CD4-positive, alpha-beta T cell (primary cell): ENCODE measurements at regions not wholly inside any gene's neighbourhood (a gene's known extent, or its start where the extent isn't known, plus 50 kb on each side); places are given as distances from the start of the nearest gene placed in this dataset.

Experiments used
- ATAC-seq: fragments of 200-7000 bp; cut with Tn5 transposase; one replicate; pipeline ENCODE4 v1.10.0; 2022; ENCODE audit warnings: mild to moderate bottlenecking; ENCODE audit not compliant: poor library complexity
- CTCF ChIA-PET: fragments of 350-600 bp; sonication (Branson Sonifier 250); formaldehyde crosslinking; loops from one replicate; lab custom pipeline; 2021; ENCODE audit warnings: antibody characterized with exemption, inconsistent platforms; lab: Charles Lee
- POLR2A ChIA-PET: fragments of 350-600 bp; sonication (Branson Sonifier 250); formaldehyde crosslinking; loops from one replicate; lab custom pipeline; 2021; ENCODE audit warnings: antibody characterized with exemption, inconsistent platforms; lab: Charles Lee
- DNase-seq, 14 experiments: peaks; one replicate each; pipeline ENCODE4 v3.0.0-alpha.2; 2013 to 2020; ENCODE audit warnings: mixed read lengths in 2 of 14
- H3K27ac ChIP-seq, 2 donors: one replicate each; pipeline versions ENCODE4 v1.5.1 to v1.7.0; 2013; ENCODE audit warnings: low read length in 2 of 2, low read depth in 1 of 2, mild to moderate bottlenecking in 1 of 2
- H3K27me3 ChIP-seq, 2 experiments: 1 replicate in 1 of 2; 2 replicates in 1 of 2; pipeline versions ENCODE4 v1.6.1 to v1.7.0; 2013; ENCODE audit warnings: low read length in 2 of 2, control low read depth in 1 of 2, mild to moderate bottlenecking in 1 of 2, moderate library complexity in 1 of 2; ENCODE audit not compliant: insufficient read depth in 2 of 2, control insufficient read depth in 1 of 2
- H3K36me3 ChIP-seq: one replicate; pipeline ENCODE4 v1.6.1; 2013; ENCODE audit warnings: low read length, control low read depth; ENCODE audit not compliant: insufficient read depth
- H3K4me1 ChIP-seq: one replicate; pipeline ENCODE4 v1.6.1; 2013; ENCODE audit warnings: low read length, control low read depth; ENCODE audit not compliant: insufficient read depth
- H3K4me3 ChIP-seq: one replicate; pipeline ENCODE4 v1.5.1; 2013; ENCODE audit warnings: mild to moderate bottlenecking, low read length, moderate library complexity
- H3K9me3 ChIP-seq, 2 experiments: 1 replicate in 1 of 2; 2 replicates in 1 of 2; pipeline versions ENCODE4 v1.6.1 to v1.7.0; 2013; ENCODE audit warnings: low read length in 2 of 2, mild to moderate bottlenecking in 2 of 2, control low read depth in 1 of 2, moderate library complexity in 1 of 2; ENCODE audit not compliant: control insufficient read depth in 1 of 2, insufficient read depth in 1 of 2
- H3K27ac Mint-ChIP-seq: one replicate; pipeline ENCODE4 v1.8.0; 2020; ENCODE audit warnings: mixed read lengths
- H3K27me3 Mint-ChIP-seq: one replicate; pipeline ENCODE4 v1.8.0; 2021; ENCODE audit warnings: mixed read lengths
- H3K36me3 Mint-ChIP-seq: one replicate; pipeline ENCODE4 v1.8.0; 2021; ENCODE audit warnings: low read depth, mixed read lengths
- H3K4me1 Mint-ChIP-seq: one replicate; pipeline ENCODE4 v1.8.0; 2021; ENCODE audit warnings: low read depth, mixed read lengths
- H3K4me3 Mint-ChIP-seq: one replicate; pipeline ENCODE4 v1.8.0; 2020; ENCODE audit warnings: mild to moderate bottlenecking, mixed read lengths
- H3K9me3 Mint-ChIP-seq: one replicate; pipeline ENCODE4 v1.8.0; 2020; ENCODE audit warnings: mixed read lengths
- intact Hi-C, 2 experiments: fragments of 100-400 bp; cut with DNase I in 1 of 2; cut with micrococcal nuclease in 1 of 2; formaldehyde crosslinking; loops; one replicate each; pipeline versions ENCODE4 v1.15.1 to v1.9.0; 2023 to 2025; cut with DNase I, micrococcal nuclease
- TF ChIP-seq, protein P1 (sequence below): fragments of 200-600 bp; IDR thresholded peaks from one replicate; pipeline ENCODE4 v1.8.0; 2022; ENCODE audit warnings: antibody characterized with exemption, mild to moderate bottlenecking

- Mint-ChIP-seq H3K4me3 (no peak overlapping the region), H3K4me1 (no peaks in the 10 kb centered on the region), H3K27me3 (peaks cover 5% of the 10 kb centered on the region), H3K36me3 (no peaks in the 10 kb centered on the region), H3K9me3 (no peaks in the 10 kb centered on the region), H3K27ac (no peak overlapping the region)
- ATAC-seq (no peak), DNase-seq (no peak)
- H3K4me3 ChIP-seq: no peak overlapping the region
- ChIA-PET CTCF (no interaction called here), POLR2A (no interaction called here)
- H3K4me1 ChIP-seq: no peaks in the 10 kb centered on the region
- TF ChIP-seq, protein P1, sequence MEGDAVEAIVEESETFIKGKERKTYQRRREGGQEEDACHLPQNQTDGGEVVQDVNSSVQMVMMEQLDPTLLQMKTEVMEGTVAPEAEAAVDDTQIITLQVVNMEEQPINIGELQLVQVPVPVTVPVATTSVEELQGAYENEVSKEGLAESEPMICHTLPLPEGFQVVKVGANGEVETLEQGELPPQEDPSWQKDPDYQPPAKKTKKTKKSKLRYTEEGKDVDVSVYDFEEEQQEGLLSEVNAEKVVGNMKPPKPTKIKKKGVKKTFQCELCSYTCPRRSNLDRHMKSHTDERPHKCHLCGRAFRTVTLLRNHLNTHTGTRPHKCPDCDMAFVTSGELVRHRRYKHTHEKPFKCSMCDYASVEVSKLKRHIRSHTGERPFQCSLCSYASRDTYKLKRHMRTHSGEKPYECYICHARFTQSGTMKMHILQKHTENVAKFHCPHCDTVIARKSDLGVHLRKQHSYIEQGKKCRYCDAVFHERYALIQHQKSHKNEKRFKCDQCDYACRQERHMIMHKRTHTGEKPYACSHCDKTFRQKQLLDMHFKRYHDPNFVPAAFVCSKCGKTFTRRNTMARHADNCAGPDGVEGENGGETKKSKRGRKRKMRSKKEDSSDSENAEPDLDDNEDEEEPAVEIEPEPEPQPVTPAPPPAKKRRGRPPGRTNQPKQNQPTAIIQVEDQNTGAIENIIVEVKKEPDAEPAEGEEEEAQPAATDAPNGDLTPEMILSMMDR: no peak
- H3K27ac ChIP-seq: no peak overlapping the region
- no peaks in the 10 kb centered on the region for H3K27me3 ChIP-seq
- intact Hi-C loops: no loop called here
- no peaks in the 10 kb centered on the region for H3K36me3 ChIP-seq
- no peaks in the 10 kb centered on the region for H3K9me3 ChIP-seq
These were observed 204.9 kb downstream of the CTTN start for GRCh38 chr11:70603114-70603755.

DNA sequence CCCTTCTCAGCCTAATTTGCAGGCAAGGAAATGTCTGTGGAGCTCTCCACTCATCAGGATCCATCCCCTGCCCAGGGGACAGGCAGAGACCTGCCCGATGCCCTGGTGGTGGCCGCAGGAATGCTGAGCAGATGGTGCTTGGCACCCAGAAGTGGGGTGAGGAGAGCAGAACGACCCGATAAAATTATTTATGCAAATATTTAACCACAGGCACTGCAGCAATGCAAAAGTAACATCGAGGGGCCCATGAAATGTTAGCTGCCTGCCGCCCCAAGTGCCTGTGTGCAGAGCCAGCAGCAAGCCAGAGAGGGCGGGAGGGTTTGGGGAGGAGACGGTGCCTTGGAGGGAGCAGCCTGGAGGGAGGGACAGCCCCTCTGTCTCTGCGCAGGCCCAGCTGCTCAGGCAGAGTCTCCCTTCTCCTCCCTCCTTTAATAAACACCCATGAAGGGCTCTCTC lies 205.5 kb downstream of the CTTN start:
- Histone ChIP-seq H3K4me3 (no peak overlapping the region), H3K27me3 (no peaks in the 10 kb centered on the region), H3K27ac (no peak overlapping the region), H3K9me3 (no peaks in the 10 kb centered on the region), H3K36me3 (no peaks in the 10 kb centered on the region), H3K4me1 (no peaks in the 10 kb centered on the region)
- H3K27me3 Mint-ChIP-seq: peaks cover 8% of the 10 kb centered on the region
- intact Hi-C loops: no loop called here
- H3K4me3 Mint-ChIP-seq: no peak overlapping the region
- ATAC-seq (no peak), DNase-seq (no peak)
- H3K4me1 Mint-ChIP-seq: no peaks in the 10 kb centered on the region
- no peaks in the 10 kb centered on the region for H3K9me3 Mint-ChIP-seq
- TF ChIP-seq, protein P1: no peak
- CTCF ChIA-PET: no interaction called here
- POLR2A ChIA-PET: no interaction called here
- H3K27ac Mint-ChIP-seq: no peak overlapping the region
- H3K36me3 Mint-ChIP-seq: no peaks in the 10 kb centered on the region

GRCh38 chr11:70604221-70604620 lies 205.9 kb downstream of the CTTN start:
- H3K4me1 Mint-ChIP-seq: no peaks in the 10 kb centered on the region
- Histone ChIP-seq H3K9me3 (no peaks in the 10 kb centered on the region), H3K36me3 (no peaks in the 10 kb centered on the region), H3K4me3 (no peak overlapping the region), H3K27ac (no peak overlapping the region), H3K27me3 (no peaks in the 10 kb centered on the region), H3K4me1 (no peaks in the 10 kb centered on the region)
- ChIA-PET CTCF (no interaction called here), POLR2A (no interaction called here)
- ATAC-seq: no peak
- peaks cover 9% of the 10 kb centered on the region for H3K27me3 Mint-ChIP-seq
- TF ChIP-seq, protein P1: no peak
- H3K4me3 Mint-ChIP-seq: no peak overlapping the region
- DNase-seq: no peak
- no peaks in the 10 kb centered on the region for H3K36me3 Mint-ChIP-seq
- intact Hi-C loops: no loop called here
- no peaks in the 10 kb centered on the region for H3K9me3 Mint-ChIP-seq
- no peak overlapping the region for H3K27ac Mint-ChIP-seq
